T follicular helper cell (primary cell): ENCODE measurements at regions not wholly inside any gene's neighbourhood (a gene's known extent, or its start where the extent isn't known, plus 50 kb on each side); places are given as distances from the start of the nearest gene placed in this dataset.

Experiments
- DNase-seq: peaks from one replicate; pipeline ENCODE4 v3.0.0-alpha.2; 2020; ENCODE audit warnings: low read depth

DNA sequence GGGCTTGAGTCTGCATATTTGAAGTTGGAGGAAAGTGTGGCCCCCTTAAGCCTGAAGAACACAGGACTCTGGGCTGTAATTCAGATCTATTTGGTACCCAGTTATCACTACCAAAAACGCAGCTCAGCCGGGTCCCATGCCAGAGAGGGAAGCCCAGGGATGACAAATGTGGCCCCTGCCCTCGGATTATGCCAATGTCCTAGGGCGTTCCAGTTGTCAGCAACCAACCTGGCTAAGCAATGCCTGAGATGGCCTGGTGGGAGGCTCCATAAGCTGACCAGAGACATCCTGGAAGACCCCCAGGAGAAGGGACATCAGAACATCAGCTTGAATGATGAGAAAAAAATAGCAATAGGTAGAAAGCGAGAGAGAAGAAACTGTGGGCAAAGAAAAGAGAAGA is 79.6 kb upstream of the UQCRFS1 start:
- no peak for DNase-seq

- DNase-seq = no peak
Measured at GRCh38 chr19:29293292-29293691, 80.3 kb upstream of the UQCRFS1 start.

- no peak for DNase-seq
Measured at GRCh38 chr19:29293736-29294342, 80.9 kb upstream of the UQCRFS1 start.

DNA sequence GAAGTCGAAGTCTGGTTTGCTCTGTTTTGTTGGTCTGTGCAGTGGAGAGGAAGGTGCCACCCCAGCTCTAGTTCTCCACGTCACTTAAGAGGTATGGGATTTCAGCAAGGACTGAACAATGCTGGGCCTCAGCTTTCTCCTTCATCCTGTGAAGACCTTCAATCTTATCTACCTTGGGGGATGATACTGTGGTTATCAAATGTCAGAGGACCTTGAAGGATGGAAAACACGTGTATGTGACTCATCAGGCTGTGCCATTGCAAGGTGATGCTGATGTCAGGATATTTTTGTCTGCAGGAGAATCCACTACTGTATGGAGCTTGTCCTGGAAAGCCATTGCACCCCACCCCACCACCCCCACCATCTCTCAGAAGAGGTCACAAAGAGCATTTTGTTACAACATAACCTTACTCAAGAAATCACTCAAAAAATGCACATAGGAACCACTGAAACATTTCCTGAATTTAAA is 81.4 kb upstream of the UQCRFS1 start:
- no peak for DNase-seq

DNA sequence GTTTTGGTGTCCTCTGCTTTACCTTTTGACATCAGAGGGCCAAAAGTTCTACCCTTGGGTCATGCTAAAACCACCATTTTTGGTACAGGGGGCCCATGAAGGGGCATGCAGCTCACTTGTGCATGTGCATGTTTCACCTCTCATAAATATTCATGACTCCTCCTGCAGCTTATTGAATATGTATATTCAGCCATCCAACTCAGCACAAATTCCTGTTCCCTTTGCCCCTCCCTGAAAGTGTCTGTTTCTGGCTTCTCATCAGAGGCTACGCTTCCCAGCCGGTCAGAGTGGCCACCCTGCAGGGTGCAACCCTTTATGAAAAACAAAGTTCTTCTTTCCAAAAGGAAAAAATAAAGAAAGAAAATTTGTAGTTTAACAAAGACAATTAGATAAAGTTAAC is 82.3 kb upstream of the UQCRFS1 start:
- DNase-seq = no peak

GRCh38 chr19:29297381-29297780 is 84.4 kb upstream of the UQCRFS1 start:
- no peak for DNase-seq

- DNase-seq = no peak
Measured at GRCh38 chr19:29299416-29300380, 86.7 kb upstream of the UQCRFS1 start.

GRCh38 chr19:29302002-29302928 is 89.3 kb upstream of the UQCRFS1 start:
- DNase-seq = no peak

- DNase-seq = no peak
Measured at GRCh38 chr19:29303069-29303718, 90.2 kb upstream of the UQCRFS1 start.

GRCh38 chr19:29303719-29304090 is 90.8 kb upstream of the UQCRFS1 start:
- DNase-seq = no peak

DNA sequence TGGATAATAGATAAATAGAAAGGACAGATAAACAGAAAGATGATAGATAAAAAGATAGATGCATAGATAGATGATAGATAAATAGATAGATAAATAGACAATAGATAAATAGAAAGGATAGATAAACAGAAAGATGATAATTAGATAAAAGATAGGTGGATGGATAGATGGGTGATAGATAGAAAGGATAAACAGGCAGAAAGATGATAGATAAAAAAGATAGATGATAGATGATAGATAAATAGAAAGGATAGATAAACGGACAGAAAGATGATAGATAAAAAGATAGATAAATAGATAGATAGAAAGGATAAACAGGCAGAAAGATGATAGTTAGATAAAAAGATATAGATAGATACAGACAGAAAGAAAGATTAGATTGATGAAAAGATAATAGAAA is 92.3 kb upstream of the UQCRFS1 start:
- no peak for DNase-seq

GRCh38 chr19:29308977-29309590 is 96.1 kb upstream of the UQCRFS1 start:
- no peak for DNase-seq

GRCh38 chr19:29309637-29310036 is 96.7 kb upstream of the UQCRFS1 start:
- DNase-seq = no peak

DNA sequence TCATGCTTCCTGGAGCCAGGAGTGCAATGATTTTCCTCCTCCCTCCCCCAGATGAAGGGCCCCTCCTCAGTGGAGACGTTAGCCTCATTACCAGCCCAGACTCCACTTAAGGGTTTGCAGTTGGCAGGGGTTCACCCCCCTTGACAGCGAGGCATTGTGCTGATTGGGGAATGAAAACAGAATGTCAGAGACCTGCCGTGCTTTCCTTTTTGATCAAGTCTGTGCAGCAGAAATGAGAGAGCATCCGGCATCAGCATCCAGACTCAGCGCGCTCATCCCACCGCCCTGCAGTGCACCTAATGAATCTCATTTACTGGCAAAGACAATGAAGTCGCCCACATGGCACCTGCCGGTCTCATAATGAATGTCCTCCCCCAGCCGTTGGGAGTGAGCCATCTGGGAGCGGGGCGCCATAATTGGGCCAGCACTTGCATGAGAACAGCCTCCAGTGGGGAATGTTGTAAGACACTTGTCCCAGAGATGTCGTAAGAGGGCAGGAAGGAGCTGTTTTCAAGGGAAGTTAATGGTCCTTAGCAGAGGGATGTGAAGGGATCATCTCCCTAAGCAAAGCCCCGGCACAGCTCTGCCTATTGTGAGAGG is 98.3 kb upstream of the UQCRFS1 start:
- DNase-seq = no peak

DNA sequence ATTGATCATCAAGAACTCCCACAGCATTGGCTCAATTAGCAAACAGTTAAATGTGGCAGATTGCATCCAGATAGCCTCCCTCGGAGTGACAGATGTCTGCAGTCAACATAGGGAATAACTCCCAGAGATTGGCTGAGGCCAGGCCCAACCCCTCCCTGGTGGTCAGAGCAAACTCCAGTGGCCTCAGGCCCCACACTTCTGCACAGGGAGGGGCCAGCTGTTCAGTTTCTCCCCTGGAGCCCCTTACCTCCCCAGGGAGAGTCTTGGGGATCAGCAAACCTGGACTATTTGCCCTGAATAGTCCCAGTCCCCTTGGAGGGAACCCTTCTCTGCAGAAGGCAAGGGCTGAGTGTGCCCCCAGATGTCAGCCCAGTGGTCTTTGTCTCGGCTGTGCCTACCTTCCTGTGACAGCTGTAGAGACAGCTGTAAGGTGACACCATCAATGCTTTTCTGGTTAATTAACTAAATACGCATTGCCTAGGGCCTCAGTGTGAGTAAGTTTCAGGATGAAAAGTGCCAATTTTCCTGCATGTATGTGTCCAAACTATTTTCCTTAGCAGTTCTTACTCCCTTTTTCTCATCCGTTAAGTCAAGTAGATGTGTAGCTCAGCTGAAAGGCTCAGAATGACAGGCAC is 102.7 kb upstream of the UQCRFS1 start:
- DNase-seq = no peak

- DNase-seq = no peak
Measured at GRCh38 chr19:29318581-29318980, 105.6 kb upstream of the UQCRFS1 start.

- DNase-seq = no peak
Measured at GRCh38 chr19:29320086-29320485, 107.1 kb upstream of the UQCRFS1 start.

- DNase-seq = no peak
Measured at GRCh38 chr19:29320618-29321017, 107.7 kb upstream of the UQCRFS1 start.

DNA sequence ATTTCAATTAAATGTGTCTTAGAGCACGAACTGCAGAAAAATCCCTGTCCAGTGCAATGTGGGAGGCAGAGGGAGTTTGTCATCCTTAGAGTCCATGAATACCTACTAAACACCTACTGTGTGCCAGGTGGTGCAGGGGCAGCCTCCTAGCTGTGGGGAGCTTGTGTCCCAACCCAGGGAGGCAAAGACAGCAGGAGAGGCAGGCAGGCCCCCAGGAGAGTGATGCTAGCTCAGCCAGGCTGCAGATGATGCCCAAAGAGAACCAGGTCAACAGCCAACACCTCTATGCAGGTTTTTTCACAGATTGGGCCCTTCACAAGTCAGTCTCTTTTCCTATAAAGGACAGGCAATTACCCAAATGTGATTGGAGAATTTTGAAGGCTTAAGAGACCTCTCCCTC is 108.2 kb upstream of the UQCRFS1 start:
- no peak for DNase-seq

- DNase-seq = no peak
Measured at GRCh38 chr19:29323021-29323430, 110.1 kb upstream of the UQCRFS1 start.
